Prostate gland (tissue), 2 donors: ENCODE measurements at regions not wholly inside any gene's neighbourhood (a gene's known extent, or its start where the extent isn't known, plus 50 kb on each side); places are given as distances from the start of the nearest gene placed in this dataset.

ENCODE experiments used
- DNase-seq: peaks from one replicate; pipeline ENCODE4 v3.0.0-alpha.2; 2019; ENCODE audit warnings: low spot score
- H3K27ac ChIP-seq, 2 donors: fragments of 200-600 bp; sonication (generic); 2 replicates each; pipeline ENCODE4 v1.5.1; 2017 to 2019
- H3K27me3 ChIP-seq: fragments of 200-600 bp; sonication (generic); replicated peaks from 2 replicates; pipeline ENCODE4 v1.5.1; 2019; ENCODE audit not compliant: insufficient read depth
- H3K36me3 ChIP-seq, 2 donors: fragments of 200-600 bp; sonication (generic); 1 replicate in 1 of 2; 2 replicates in 1 of 2; pipeline versions ENCODE4 v1.5.1 to v1.8.1; 2017 to 2019
- H3K4me1 ChIP-seq: fragments of 200-600 bp; sonication (generic); replicated peaks from 2 replicates; pipeline ENCODE4 v1.5.1; 2019
- H3K4me3 ChIP-seq, 2 donors: fragments of 200-600 bp; sonication (generic); 2 replicates each; pipeline ENCODE4 v1.5.1; 2017 to 2019
- H3K9me3 ChIP-seq: fragments of 200-600 bp; sonication (generic); 2 replicates; pipeline ENCODE4 v1.5.1; 2017
- CTCF ChIP-seq, 4 experiments: fragments of 200-600 bp in 2 of 4; fragments of 450-650 bp in 2 of 4; sonication (generic) in 2 of 4; IDR thresholded peaks; 1 replicate in 3 of 4; 2 replicates in 1 of 4; pipeline ENCODE4 v1.5.1; 2016 to 2019; ENCODE audit warnings: antibody characterized with exemption in 4 of 4, mild to moderate bottlenecking in 2 of 4, moderate library complexity in 2 of 4
- POLR2A ChIP-seq: fragments of 450-650 bp; IDR thresholded peaks from one replicate; pipeline ENCODE4 v1.6.1; 2016; ENCODE audit warnings: antibody characterized with exemption, mild to moderate bottlenecking
- POLR2AphosphoS5 ChIP-seq: sonication (generic); formaldehyde crosslinking; IDR thresholded peaks from one replicate; pipeline ENCODE4 v1.6.1; 2017; ENCODE audit warnings: antibody characterized with exemption
- WGBS: methylation state at CpG from one replicate; pipeline ENCODE4 v1.1.5; 2018; 5-methylcytosine and 5-hydroxymethylcytosine counted together
- intact Hi-C: fragments of 100-400 bp; cut with DNase I; formaldehyde crosslinking; loops from one replicate; pipeline ENCODE4 v1.14.2; 2022

GRCh38 chr6:122322824-122323223 is 76.6 kb upstream of the HSF2 start:
- no peak overlapping the region for H3K27ac ChIP-seq
- no peak for TF ChIP-seq CTCF (IDR thresholded peaks at IDR 0.05)
- no peak for TF ChIP-seq POLR2A
- no peak for TF ChIP-seq POLR2AphosphoS5
- no peaks in the 10 kb centered on the region for H3K27me3 ChIP-seq
- intact Hi-C loops, result no loop called here
- H3K9me3 ChIP-seq, result no peaks in the 10 kb centered on the region
- peak overlapping the region in 1 of 2 donors; percentile 13 for H3K4me3 ChIP-seq
- no peak for DNase-seq
- H3K36me3 ChIP-seq, result no peaks in the 10 kb centered on the region
- H3K4me1 ChIP-seq, result no peaks in the 10 kb centered on the region
- WGBS, result 1% methylated on average over 3 of the region's 3 CpGs

DNA sequence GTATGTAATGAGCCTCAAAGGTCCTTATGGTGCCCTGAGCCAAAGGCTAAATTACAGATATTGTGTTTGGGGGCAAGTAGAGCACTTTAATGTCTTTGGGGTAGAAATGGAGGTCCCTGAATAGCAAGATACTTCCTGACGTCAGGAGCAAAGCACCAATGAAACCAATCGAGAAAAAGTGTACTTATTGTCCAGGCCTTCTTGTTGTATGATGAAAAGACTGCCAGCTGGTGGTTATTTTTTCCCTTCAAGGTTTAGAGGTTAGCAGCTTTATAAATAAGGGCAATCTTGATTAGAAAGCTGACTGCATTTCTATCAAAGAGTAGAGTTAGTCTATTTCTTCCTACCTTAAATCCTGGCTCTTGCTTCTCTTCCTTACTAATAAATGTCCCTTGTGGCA is 76.1 kb upstream of the HSF2 start:
- 57% methylated on average over 2 of the region's 2 CpGs for WGBS
- TF ChIP-seq POLR2AphosphoS5 (no peak), POLR2A (no peak), CTCF (IDR thresholded peaks at IDR 0.05) (no peak)
- DNase-seq, result no peak
- Histone ChIP-seq H3K4me1 (no peaks in the 10 kb centered on the region), H3K36me3 (no peaks in the 10 kb centered on the region), H3K4me3 (no peak overlapping the region), H3K9me3 (no peaks in the 10 kb centered on the region), H3K27me3 (no peaks in the 10 kb centered on the region), H3K27ac (no peak overlapping the region)
- intact Hi-C loops, result no loop called here

DNA sequence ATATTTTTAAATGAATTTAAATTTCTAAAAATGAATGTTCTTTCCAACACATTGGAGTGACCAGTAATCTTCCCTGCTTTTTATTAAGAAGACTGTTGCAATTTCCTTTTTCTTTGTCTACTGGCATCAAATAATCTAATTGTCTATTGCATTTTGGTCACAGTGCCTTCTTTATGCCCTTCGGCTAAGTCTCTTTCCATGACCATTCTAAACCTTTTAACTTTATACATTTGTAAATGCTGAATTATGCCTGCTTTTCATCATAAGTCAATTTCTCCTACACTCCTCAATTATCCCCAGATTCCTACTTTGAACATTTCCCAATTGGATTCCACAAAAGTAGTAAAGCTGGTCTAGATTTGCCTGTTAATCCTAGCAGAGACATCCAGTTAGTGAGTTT is 69.1 kb upstream of the HSF2 start:
- H3K9me3 ChIP-seq, result no peaks in the 10 kb centered on the region
- H3K4me3 ChIP-seq, result no peak overlapping the region
- no peaks in the 10 kb centered on the region for H3K27me3 ChIP-seq
- 50% methylated on average over 1 of the region's 1 CpG for WGBS
- intact Hi-C loops, result no loop called here
- H3K27ac ChIP-seq, result no peak overlapping the region
- no peaks in the 10 kb centered on the region for H3K4me1 ChIP-seq
- no peak for DNase-seq
- no peaks in the 10 kb centered on the region for H3K36me3 ChIP-seq
- TF ChIP-seq POLR2A (no peak), CTCF (IDR thresholded peaks at IDR 0.05) (no peak), POLR2AphosphoS5 (no peak)

DNA sequence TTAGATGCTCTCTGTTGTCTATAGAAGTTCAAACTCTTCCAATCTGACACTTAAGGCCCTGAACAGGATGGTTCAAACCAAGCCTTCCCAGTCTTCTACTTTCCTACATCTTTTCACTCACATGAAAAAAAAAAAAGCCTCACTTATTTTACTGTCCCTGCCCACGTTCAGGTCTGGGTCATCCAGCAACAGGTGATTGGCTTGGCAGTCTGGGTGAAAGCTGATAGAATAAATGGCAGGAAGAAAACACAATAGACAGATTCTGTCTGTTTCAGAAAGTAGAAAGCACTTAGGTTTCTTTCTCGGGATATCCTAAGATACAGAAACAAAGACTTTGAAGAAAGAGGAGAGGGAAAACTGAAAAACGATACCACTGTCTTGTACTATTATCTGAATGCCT is 61.8 kb upstream of the HSF2 start:
- intact Hi-C loops, result no loop called here

More for the DNA sequence above, 61.8 kb upstream of the HSF2 start:
- 27% methylated on average over 3 of the region's 3 CpGs for WGBS
- DNase-seq, result no peak
- Histone ChIP-seq H3K27ac (no peak overlapping the region), H3K36me3 (no peaks in the 10 kb centered on the region), H3K4me3 (no peak overlapping the region), H3K9me3 (no peaks in the 10 kb centered on the region), H3K4me1 (no peaks in the 10 kb centered on the region), H3K27me3 (no peaks in the 10 kb centered on the region)
- TF ChIP-seq POLR2AphosphoS5 (no peak), POLR2A (no peak), CTCF (IDR thresholded peaks at IDR 0.05) (no peak)
